SK-N-SH (cell line): ENCODE measurements at regions not wholly inside any gene's neighbourhood (a gene's known extent, or its start where the extent isn't known, plus 50 kb on each side); places are given as distances from the start of the nearest gene placed in this dataset.

Experiments
- CTCF ChIA-PET: fragments of 300-600, 350-600 bp; formaldehyde crosslinking; extraction: SDS; loops from one replicate; lab custom pipeline; 2021; lab: Yijun Ruan, JAX
- POLR2A ChIA-PET: fragments of 350-600 bp; sonication (Branson Sonifier 250); formaldehyde crosslinking; extraction: SDS; loops from one replicate; lab custom pipeline; 2020; ENCODE audit warnings: antibody characterized with exemption, inconsistent platforms; lab: Yijun Ruan, JAX
- DNase-seq: peaks from one replicate; pipeline ENCODE4 v3.0.0; 2012
- H2AFZ ChIP-seq: fragments of 200-600 bp; sonication (generic); 2 replicates; pipeline ENCODE4 v1.8.1; 2016; ENCODE audit warnings: antibody characterized with exemption, mild to moderate bottlenecking, low read depth
- H3F3A ChIP-seq: fragments of 200-600 bp; sonication (generic); replicated peaks from 2 replicates; pipeline ENCODE3; 2016; ENCODE audit warnings: antibody characterized with exemption, mild to moderate bottlenecking; ENCODE audit not compliant: insufficient read depth
- H3K27ac ChIP-seq, 2 experiments: fragments of 200-500 bp in 1 of 2; fragments of 200-600 bp in 1 of 2; sonication (Bioruptor generic) in 1 of 2; sonication (generic), shearing (Covaris generic) in 1 of 2; 2 replicates each; pipeline versions ENCODE4 v1.5.1 to v1.6.1; 2014 to 2016; ENCODE audit warnings: low read depth in 2 of 2, inconsistent platforms in 1 of 2, low read length in 1 of 2, mild to moderate bottlenecking in 1 of 2, mixed read lengths in 1 of 2
- H3K27me3 ChIP-seq: fragments of 200-600 bp; sonication (generic), shearing (Covaris generic); 2 replicates; pipeline ENCODE4 v1.6.1; 2016; ENCODE audit warnings: mixed run types; ENCODE audit not compliant: insufficient read depth
- H3K36me3 ChIP-seq, 2 experiments: fragments of 200-500 bp in 1 of 2; fragments of 200-600 bp in 1 of 2; sonication (Bioruptor generic) in 1 of 2; sonication (generic) in 1 of 2; replicated peaks in 1 of 2; 2 replicates each; pipeline versions ENCODE3 to v1.5.1; 2014 to 2016; ENCODE audit warnings: low read length in 1 of 2, mild to moderate bottlenecking in 1 of 2; ENCODE audit not compliant: insufficient read depth in 2 of 2, control insufficient read depth in 1 of 2
- H3K4me1 ChIP-seq, 2 experiments: fragments of 200-500 bp in 1 of 2; fragments of 200-600 bp in 1 of 2; sonication (Bioruptor generic) in 1 of 2; sonication (generic), shearing (Covaris generic) in 1 of 2; 2 replicates each; pipeline versions ENCODE4 v1.5.1 to v1.6.1; 2014 to 2016; ENCODE audit warnings: low read depth in 1 of 2, low read length in 1 of 2, mixed run types in 1 of 2; ENCODE audit not compliant: insufficient read depth in 2 of 2, control insufficient read depth in 1 of 2
- H3K4me2 ChIP-seq: fragments of 200-600 bp; sonication (generic), shearing (Covaris generic); 2 replicates; pipeline ENCODE4 v1.6.1; 2017; ENCODE audit warnings: mixed run types
- H3K4me3 ChIP-seq, 2 experiments: fragments of 200-500 bp in 1 of 2; fragments of 200-600 bp in 1 of 2; sonication (Bioruptor generic) in 1 of 2; sonication (generic), shearing (Covaris generic) in 1 of 2; 2 replicates each; pipeline versions ENCODE4 v1.5.1 to v1.8.1; 2014 to 2016; ENCODE audit warnings: low read depth in 2 of 2, inconsistent platforms in 1 of 2, low read length in 1 of 2, mild to moderate bottlenecking in 1 of 2, mixed read lengths in 1 of 2, moderate library complexity in 1 of 2
- H3K79me2 ChIP-seq: fragments of 200-600 bp; sonication (generic); 2 replicates; pipeline ENCODE4 v1.8.1; 2017; ENCODE audit warnings: mild to moderate bottlenecking; ENCODE audit not compliant: insufficient read depth
- H3K9ac ChIP-seq: fragments of 200-600 bp; sonication (generic); 2 replicates; pipeline ENCODE4 v1.6.1; 2017; ENCODE audit warnings: mixed run types
- H3K9me2 ChIP-seq: fragments of 200-600 bp; sonication (generic); 2 replicates; pipeline ENCODE4 v1.6.1; 2017; ENCODE audit warnings: mixed run types
- H3K9me3 ChIP-seq: fragments of 200-600 bp; sonication (generic); 2 replicates; pipeline ENCODE4 v1.6.1; 2017; ENCODE audit warnings: mixed run types, mild to moderate bottlenecking, moderate library complexity
- H4K20me1 ChIP-seq: fragments of 200-600 bp; sonication (generic); 2 replicates; pipeline ENCODE4 v1.6.1; 2017; ENCODE audit warnings: mild to moderate bottlenecking, mixed run types; ENCODE audit not compliant: insufficient read depth
- CHD2 ChIP-seq: fragments of 150-350 bp; IDR thresholded peaks from 2 replicates; pipeline ENCODE4 v1.6.1; 2018; ENCODE audit warnings: low read length; ENCODE audit not compliant: partially characterized antibody
- FOSL2 ChIP-seq: IDR thresholded peaks from 2 replicates; pipeline ENCODE4 v1.4.0; 2012; ENCODE audit warnings: low read depth, mild to moderate bottlenecking, moderate library complexity, borderline replicate concordance
- GABPA ChIP-seq: IDR thresholded peaks from 2 replicates; pipeline ENCODE4 v1.4.0; 2012; ENCODE audit warnings: low read depth, mild to moderate bottlenecking
- GATA2 ChIP-seq: sonication (generic); formaldehyde crosslinking; IDR thresholded peaks from 2 replicates; pipeline ENCODE4 v1.5.0; 2020; ENCODE audit warnings: mild to moderate bottlenecking, missing genetic modification reagents
- JUND ChIP-seq: IDR thresholded peaks from 2 replicates; pipeline ENCODE4 v1.4.0; 2012
- MEF2A ChIP-seq: IDR thresholded peaks from 2 replicates; pipeline ENCODE4 v1.4.0; 2012; ENCODE audit warnings: low read depth, borderline replicate concordance
- NFIC ChIP-seq: IDR thresholded peaks from 2 replicates; pipeline ENCODE4 v1.4.0; 2012; ENCODE audit warnings: borderline replicate concordance
- POLR2AphosphoS5 ChIP-seq: IDR thresholded peaks from 2 replicates; pipeline ENCODE4 v1.6.1; 2012; ENCODE audit warnings: low read depth, low read length
- REST ChIP-seq: IDR thresholded peaks from 2 replicates; pipeline ENCODE4 v1.6.1; 2012; ENCODE audit warnings: mild to moderate bottlenecking, low read depth, low read length, moderate library complexity
- RFX5 ChIP-seq: IDR thresholded peaks from 2 replicates; pipeline ENCODE4 v1.6.1; 2012; ENCODE audit warnings: mild to moderate bottlenecking, improper control_type of control experiment, low read length
- RXRA ChIP-seq: IDR thresholded peaks from 2 replicates; pipeline ENCODE4 v1.4.0; 2012; ENCODE audit warnings: low read depth, mild to moderate bottlenecking, borderline replicate concordance
- SIN3A ChIP-seq: IDR thresholded peaks from 2 replicates; pipeline ENCODE4 v1.6.1; 2012; ENCODE audit warnings: low read depth, mild to moderate bottlenecking, low read length, moderate library complexity, borderline replicate concordance
- TCF12 ChIP-seq: IDR thresholded peaks from 2 replicates; pipeline ENCODE4 v1.4.0; 2012
- TEAD4 ChIP-seq: IDR thresholded peaks from 2 replicates; pipeline ENCODE4 v1.4.0; 2012; ENCODE audit warnings: mild to moderate bottlenecking, borderline replicate concordance; ENCODE audit not compliant: insufficient read depth
- WGBS: methylation state at CpG from one replicate; pipeline ENCODE4 v1.1.6; 2017; ENCODE audit warnings: low lambda C conversion rate; 5-methylcytosine and 5-hydroxymethylcytosine counted together
- TF ChIP-seq, protein P1 (sequence below): IDR thresholded peaks from 2 replicates; pipeline ENCODE4 v1.4.0; 2012; ENCODE audit warnings: low read depth, borderline replicate concordance

- TF ChIP-seq REST (no peak), SIN3A (no peak), MEF2A (no peak), POLR2AphosphoS5 (no peak), GATA2 (CRISPR knock-in tag) (no peak), TEAD4 (no peak), CHD2 (no peak)
Measured at GRCh38 chr10:52992567-52992966, 220.0 kb upstream of the MBL2 start (continued).

DNA sequence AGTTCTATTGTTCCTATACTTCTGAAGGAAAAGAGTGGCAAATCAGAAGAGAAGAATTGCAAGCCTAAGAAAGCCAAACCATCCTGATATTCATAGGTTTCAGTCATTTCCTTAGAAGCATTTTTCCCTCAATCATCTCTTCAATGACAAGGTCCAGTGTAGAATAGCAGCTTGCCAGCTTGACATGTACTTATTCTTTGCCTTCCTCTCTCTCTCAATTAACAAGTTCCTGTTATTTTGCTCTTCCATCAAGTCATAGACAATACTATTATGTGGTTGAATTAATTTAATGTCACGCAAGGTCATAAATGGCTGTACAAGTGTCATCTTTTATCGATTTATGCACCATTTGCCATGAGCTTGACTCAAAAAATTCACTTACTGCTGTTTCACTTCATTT is 216.3 kb upstream of the MBL2 start:
- no peak overlapping the region for H2AFZ ChIP-seq

More for the DNA sequence above, 216.3 kb upstream of the MBL2 start:
- Histone ChIP-seq H3K4me1 (no peaks in the 10 kb centered on the region), H3K36me3 (no peaks in the 10 kb centered on the region), H4K20me1 (no peaks in the 10 kb centered on the region), H3K27me3 (no peaks in the 10 kb centered on the region), H3K9me2 (no peaks in the 10 kb centered on the region), H3K79me2 (no peaks in the 10 kb centered on the region), H3K27ac (no peak overlapping the region), H3K4me2 (no peak overlapping the region), H3K9me3 (no peaks in the 10 kb centered on the region), H3F3A (no peaks in the 10 kb centered on the region), H3K4me3 (no peak overlapping the region), H3K9ac (no peak overlapping the region)
- WGBS, result 32% methylated on average over 2 of the region's 2 CpGs
- POLR2A ChIA-PET, result no interaction called here
- DNase-seq, result no peak
- no peak for TF ChIP-seq TCF12
- TF ChIP-seq GABPA, result no peak
- no peak for TF ChIP-seq SIN3A
- TF ChIP-seq RXRA, result no peak
- no peak for TF ChIP-seq RFX5
- TF ChIP-seq REST, result no peak
- no peak for TF ChIP-seq GATA2 (CRISPR knock-in tag)
- no peak for TF ChIP-seq NFIC
- TF ChIP-seq FOSL2, result no peak
- TF ChIP-seq, protein P1, sequence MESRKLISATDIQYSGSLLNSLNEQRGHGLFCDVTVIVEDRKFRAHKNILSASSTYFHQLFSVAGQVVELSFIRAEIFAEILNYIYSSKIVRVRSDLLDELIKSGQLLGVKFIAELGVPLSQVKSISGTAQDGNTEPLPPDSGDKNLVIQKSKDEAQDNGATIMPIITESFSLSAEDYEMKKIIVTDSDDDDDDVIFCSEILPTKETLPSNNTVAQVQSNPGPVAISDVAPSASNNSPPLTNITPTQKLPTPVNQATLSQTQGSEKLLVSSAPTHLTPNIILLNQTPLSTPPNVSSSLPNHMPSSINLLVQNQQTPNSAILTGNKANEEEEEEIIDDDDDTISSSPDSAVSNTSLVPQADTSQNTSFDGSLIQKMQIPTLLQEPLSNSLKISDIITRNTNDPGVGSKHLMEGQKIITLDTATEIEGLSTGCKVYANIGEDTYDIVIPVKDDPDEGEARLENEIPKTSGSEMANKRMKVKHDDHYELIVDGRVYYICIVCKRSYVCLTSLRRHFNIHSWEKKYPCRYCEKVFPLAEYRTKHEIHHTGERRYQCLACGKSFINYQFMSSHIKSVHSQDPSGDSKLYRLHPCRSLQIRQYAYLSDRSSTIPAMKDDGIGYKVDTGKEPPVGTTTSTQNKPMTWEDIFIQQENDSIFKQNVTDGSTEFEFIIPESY, result no peak
- TF ChIP-seq TEAD4, result no peak
- TF ChIP-seq JUND, result no peak
- CTCF ChIA-PET, result no interaction called here
